GM19025 (cell line): ENCODE measurements at regions not wholly inside any gene's neighbourhood (a gene's known extent, or its start where the extent isn't known, plus 50 kb on each side); places are given as distances from the start of the nearest gene placed in this dataset.
"Not testable (repeated sequence)": the region's sequence is repeated elsewhere in the genome, so short reads cannot be mapped to it uniquely, and the experiment has no call there.

Experiments used
- ATAC-seq: cut with Tn5 transposase; IDR thresholded peaks from one replicate; pipeline ENCODE4 v1.9.1; 2021; ENCODE audit warnings: mild to moderate bottlenecking, low read depth, moderate library complexity; ENCODE audit not compliant: unreplicated experiment

GRCh38 chr5:4571248-4571948 lies 568.7 kb upstream of the ADAMTS16 start:
- no peak for ATAC-seq

GRCh38 chr5:4572311-4573100 lies 567.6 kb upstream of the ADAMTS16 start:
- no peak for ATAC-seq

- ATAC-seq = no peak
Measured at GRCh38 chr5:4575608-4576007, 564.5 kb upstream of the ADAMTS16 start.

- no peak for ATAC-seq
Measured at GRCh38 chr5:4576161-4576748, 563.9 kb upstream of the ADAMTS16 start.

GRCh38 chr5:4576908-4577307 lies 563.2 kb upstream of the ADAMTS16 start:
- ATAC-seq = no peak

GRCh38 chr5:4579679-4580078 lies 560.5 kb upstream of the ADAMTS16 start:
- ATAC-seq = no peak

GRCh38 chr5:4580772-4581171 lies 559.4 kb upstream of the ADAMTS16 start:
- ATAC-seq = no peak

GRCh38 chr5:4581289-4581688 lies 558.8 kb upstream of the ADAMTS16 start:
- no peak for ATAC-seq

GRCh38 chr5:4584982-4585381 lies 555.1 kb upstream of the ADAMTS16 start:
- no peak for ATAC-seq

GRCh38 chr5:4613440-4613839 lies 526.7 kb upstream of the ADAMTS16 start:
- ATAC-seq = no peak

- ATAC-seq = no peak
Measured at GRCh38 chr5:4614088-4614487, 526.0 kb upstream of the ADAMTS16 start.

- not testable (repeated sequence) for ATAC-seq
Measured at GRCh38 chr5:4615369-4615768, 524.8 kb upstream of the ADAMTS16 start.

- no peak for ATAC-seq
Measured at GRCh38 chr5:4625206-4625896, 514.8 kb upstream of the ADAMTS16 start.

GRCh38 chr5:4627131-4627530 lies 513.0 kb upstream of the ADAMTS16 start:
- ATAC-seq = no peak

GRCh38 chr5:4627929-4628328 lies 512.2 kb upstream of the ADAMTS16 start:
- no peak for ATAC-seq

GRCh38 chr5:4628645-4629385 lies 511.3 kb upstream of the ADAMTS16 start:
- ATAC-seq = no peak

GRCh38 chr5:4630031-4630430 lies 510.1 kb upstream of the ADAMTS16 start:
- ATAC-seq = no peak

- no peak for ATAC-seq
Measured at GRCh38 chr5:4634342-4634741, 505.8 kb upstream of the ADAMTS16 start.

- ATAC-seq = no peak
Measured at GRCh38 chr5:4636378-4636777, 503.8 kb upstream of the ADAMTS16 start.

- ATAC-seq = no peak
Measured at GRCh38 chr5:4639946-4640345, 500.2 kb upstream of the ADAMTS16 start.
